HEK293 (cell line): ENCODE measurements at regions not wholly inside any gene's neighbourhood (a gene's known extent, or its start where the extent isn't known, plus 50 kb on each side); places are given as distances from the start of the nearest gene placed in this dataset.

Source experiments
- CTCF ChIA-PET: fragments of 350-600 bp; formaldehyde crosslinking; extraction: SDS; loops from one replicate; lab custom pipeline; 2021; ENCODE audit warnings: antibody characterized with exemption; lab: Yijun Ruan, JAX
- POLR2A ChIA-PET: fragments of 300-600 bp; formaldehyde crosslinking; extraction: SDS; loops from one replicate; lab custom pipeline; 2020; ENCODE audit warnings: antibody characterized with exemption, inconsistent platforms; lab: Yijun Ruan, JAX
- H3K27ac ChIP-seq: fragments of 200-500 bp; sonication (Bioruptor generic); 2 replicates; pipeline ENCODE4 v1.5.1; 2014; ENCODE audit warnings: low read depth, low read length, control low read depth, inconsistent platforms; ENCODE audit errors: extremely low read depth
- H3K36me3 ChIP-seq, 2 experiments: fragments of 200-500 bp in 1 of 2; sonication (Bioruptor generic) in 1 of 2; 1 replicate in 1 of 2; 2 replicates in 1 of 2; pipeline ENCODE4 v1.5.1; 2014 to 2017; ENCODE audit warnings: inconsistent platforms in 2 of 2, low read length in 2 of 2; ENCODE audit not compliant: control insufficient read depth in 2 of 2, insufficient read depth in 1 of 2
- H3K4me1 ChIP-seq: fragments of 200-500 bp; sonication (Bioruptor generic); 2 replicates; pipeline ENCODE4 v1.5.1; 2014; ENCODE audit warnings: mild to moderate bottlenecking, low read length, inconsistent platforms; ENCODE audit not compliant: control insufficient read depth, insufficient read depth
- H3K4me3 ChIP-seq: 2 replicates; pipeline ENCODE4 v1.5.1; 2011; ENCODE audit warnings: low read depth, mild to moderate bottlenecking, control low read depth, low read length, moderate library complexity
- H3K9me3 ChIP-seq: fragments of 200-500 bp; sonication (Bioruptor generic); 2 replicates; pipeline ENCODE4 v1.5.1; 2014; ENCODE audit warnings: low read depth, low read length, inconsistent platforms; ENCODE audit not compliant: control insufficient read depth, insufficient read depth
- BCL11A ChIP-seq: fragments of 450-650 bp; formaldehyde crosslinking; IDR thresholded peaks from 2 replicates; pipeline ENCODE4 v1.5.1; 2016; ENCODE audit warnings: low read depth, missing biosample characterization, missing genetic modification characterization
- INSM2 ChIP-seq: fragments of 450-650 bp; formaldehyde crosslinking; IDR thresholded peaks from 2 replicates; pipeline ENCODE4 v1.5.1; 2016; ENCODE audit warnings: missing biosample characterization, missing genetic modification characterization
- KLF10 ChIP-seq: fragments of 450-650 bp; IDR thresholded peaks from 2 replicates; pipeline ENCODE4 v1.5.1; 2018; ENCODE audit warnings: missing biosample characterization, mild to moderate bottlenecking, missing genetic modification characterization
- PRDM10 ChIP-seq: fragments of 450-650 bp; formaldehyde crosslinking; IDR thresholded peaks from 2 replicates; pipeline ENCODE4 v1.5.1; 2016; ENCODE audit warnings: missing biosample characterization, missing genetic modification characterization
- PRDM6 ChIP-seq: fragments of 450-650 bp; formaldehyde crosslinking; IDR thresholded peaks from 2 replicates; pipeline ENCODE4 v1.5.1; 2017; ENCODE audit warnings: missing biosample characterization, missing genetic modification characterization
- ZNF112 ChIP-seq: fragments of 450-650 bp; formaldehyde crosslinking; IDR thresholded peaks from 2 replicates; pipeline ENCODE4 v1.5.0; 2017; ENCODE audit warnings: missing biosample characterization, missing genetic modification characterization
- ZNF132 ChIP-seq: fragments of 450-650 bp; formaldehyde crosslinking; IDR thresholded peaks from 2 replicates; pipeline ENCODE4 v1.5.1; 2017; ENCODE audit warnings: missing biosample characterization, missing genetic modification characterization, borderline replicate concordance
- ZNF184 ChIP-seq: fragments of 450-650 bp; IDR thresholded peaks from 2 replicates; pipeline ENCODE4 v1.5.1; 2018; ENCODE audit warnings: missing biosample characterization, mild to moderate bottlenecking, missing genetic modification characterization
- ZNF223 ChIP-seq: fragments of 450-650 bp; formaldehyde crosslinking; IDR thresholded peaks from 2 replicates; pipeline ENCODE4 v1.5.1; 2016; ENCODE audit warnings: missing biosample characterization, missing genetic modification characterization
- ZNF239 ChIP-seq: fragments of 450-650 bp; formaldehyde crosslinking; IDR thresholded peaks from 2 replicates; pipeline ENCODE4 v1.5.1; 2016; ENCODE audit warnings: missing biosample characterization, missing genetic modification characterization
- ZNF324 ChIP-seq: fragments of 450-650 bp; formaldehyde crosslinking; IDR thresholded peaks from 2 replicates; pipeline ENCODE4 v1.5.1; 2016; ENCODE audit warnings: missing biosample characterization, missing genetic modification characterization
- ZNF341 ChIP-seq: fragments of 450-650 bp; formaldehyde crosslinking; IDR thresholded peaks from 2 replicates; pipeline ENCODE4; 2016; ENCODE audit warnings: low read depth, missing biosample characterization, missing genetic modification characterization
- ZNF416 ChIP-seq: fragments of 450-650 bp; formaldehyde crosslinking; IDR thresholded peaks from 2 replicates; pipeline ENCODE4 v1.5.1; 2016; ENCODE audit warnings: missing biosample characterization, missing genetic modification characterization
- ZNF423 ChIP-seq: fragments of 450-650 bp; formaldehyde crosslinking; IDR thresholded peaks from 2 replicates; pipeline ENCODE4 v1.5.1; 2016; ENCODE audit warnings: missing biosample characterization, missing genetic modification characterization
- ZNF529 ChIP-seq: fragments of 450-650 bp; formaldehyde crosslinking; IDR thresholded peaks from 2 replicates; pipeline ENCODE4 v1.5.1; 2017; ENCODE audit warnings: missing genetic modification characterization, missing biosample characterization; ENCODE audit not compliant: insufficient replicate concordance
- ZNF544 ChIP-seq: fragments of 450-650 bp; formaldehyde crosslinking; IDR thresholded peaks from 2 replicates; pipeline ENCODE4 v1.5.0; 2017; ENCODE audit warnings: missing biosample characterization, missing genetic modification characterization
- ZNF555 ChIP-seq: fragments of 450-650 bp; formaldehyde crosslinking; conservative IDR thresholded peaks from 2 replicates; pipeline ENCODE4 v1.5.1; 2017; ENCODE audit warnings: missing biosample characterization, mild to moderate bottlenecking, missing genetic modification characterization, inconsistent platforms
- ZNF560 ChIP-seq: fragments of 450-650 bp; formaldehyde crosslinking; IDR thresholded peaks from 2 replicates; pipeline ENCODE4 v1.5.1; 2017; ENCODE audit warnings: missing biosample characterization, missing genetic modification characterization, borderline replicate concordance
- ZNF571 ChIP-seq: fragments of 450-650 bp; formaldehyde crosslinking; IDR thresholded peaks from 2 replicates; pipeline ENCODE4 v1.5.0; 2017; ENCODE audit warnings: missing biosample characterization, missing genetic modification characterization
- ZNF701 ChIP-seq: fragments of 450-650 bp; formaldehyde crosslinking; IDR thresholded peaks from 2 replicates; pipeline ENCODE4 v1.5.1; 2016; ENCODE audit warnings: missing biosample characterization, missing genetic modification characterization
- ZXDB ChIP-seq: fragments of 450-650 bp; formaldehyde crosslinking; IDR thresholded peaks from 2 replicates; pipeline ENCODE4 v1.5.1; 2016; ENCODE audit warnings: missing biosample characterization, missing genetic modification characterization
- TF ChIP-seq, protein P1 (sequence below): fragments of 450-650 bp; formaldehyde crosslinking; IDR thresholded peaks from 2 replicates; pipeline ENCODE4 v1.5.1; 2016; ENCODE audit warnings: missing biosample characterization, missing genetic modification characterization

- TF ChIP-seq, protein P1, sequence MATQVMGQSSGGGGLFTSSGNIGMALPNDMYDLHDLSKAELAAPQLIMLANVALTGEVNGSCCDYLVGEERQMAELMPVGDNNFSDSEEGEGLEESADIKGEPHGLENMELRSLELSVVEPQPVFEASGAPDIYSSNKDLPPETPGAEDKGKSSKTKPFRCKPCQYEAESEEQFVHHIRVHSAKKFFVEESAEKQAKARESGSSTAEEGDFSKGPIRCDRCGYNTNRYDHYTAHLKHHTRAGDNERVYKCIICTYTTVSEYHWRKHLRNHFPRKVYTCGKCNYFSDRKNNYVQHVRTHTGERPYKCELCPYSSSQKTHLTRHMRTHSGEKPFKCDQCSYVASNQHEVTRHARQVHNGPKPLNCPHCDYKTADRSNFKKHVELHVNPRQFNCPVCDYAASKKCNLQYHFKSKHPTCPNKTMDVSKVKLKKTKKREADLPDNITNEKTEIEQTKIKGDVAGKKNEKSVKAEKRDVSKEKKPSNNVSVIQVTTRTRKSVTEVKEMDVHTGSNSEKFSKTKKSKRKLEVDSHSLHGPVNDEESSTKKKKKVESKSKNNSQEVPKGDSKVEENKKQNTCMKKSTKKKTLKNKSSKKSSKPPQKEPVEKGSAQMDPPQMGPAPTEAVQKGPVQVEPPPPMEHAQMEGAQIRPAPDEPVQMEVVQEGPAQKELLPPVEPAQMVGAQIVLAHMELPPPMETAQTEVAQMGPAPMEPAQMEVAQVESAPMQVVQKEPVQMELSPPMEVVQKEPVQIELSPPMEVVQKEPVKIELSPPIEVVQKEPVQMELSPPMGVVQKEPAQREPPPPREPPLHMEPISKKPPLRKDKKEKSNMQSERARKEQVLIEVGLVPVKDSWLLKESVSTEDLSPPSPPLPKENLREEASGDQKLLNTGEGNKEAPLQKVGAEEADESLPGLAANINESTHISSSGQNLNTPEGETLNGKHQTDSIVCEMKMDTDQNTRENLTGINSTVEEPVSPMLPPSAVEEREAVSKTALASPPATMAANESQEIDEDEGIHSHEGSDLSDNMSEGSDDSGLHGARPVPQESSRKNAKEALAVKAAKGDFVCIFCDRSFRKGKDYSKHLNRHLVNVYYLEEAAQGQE (tag by site-specific recombination), result no peak
- TF ChIP-seq PRDM6, result no peak
Observed at GRCh38 chr2:223108351-223109050, 56.5 kb downstream of the KCNE4 start (continued).

DNA sequence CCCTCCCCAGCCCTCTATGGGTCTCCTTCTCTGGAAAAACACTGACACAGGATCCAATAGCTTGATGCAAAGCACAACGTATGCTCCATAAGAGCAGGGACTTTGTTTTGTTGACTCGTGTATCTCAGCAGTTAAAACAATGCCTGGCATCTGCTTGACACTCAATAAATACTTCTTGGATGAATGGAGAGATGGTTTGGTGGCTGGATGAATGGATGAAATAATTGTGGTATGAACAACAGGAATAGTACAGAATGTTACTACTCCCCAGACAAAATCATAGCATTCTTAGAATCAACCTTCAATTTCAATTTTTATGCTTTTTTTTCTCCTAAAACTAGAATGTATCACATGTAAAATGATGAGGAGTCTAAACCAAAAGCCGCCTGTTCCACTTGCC, 57.4 kb downstream of the KCNE4 start:
- Histone ChIP-seq H3K36me3 (no peaks in the 10 kb centered on the region), H3K4me3 (no peak overlapping the region), H3K27ac (no peak overlapping the region), H3K9me3 (no peaks in the 10 kb centered on the region), H3K4me1 (no peaks in the 10 kb centered on the region)
- ChIA-PET CTCF (interaction anchor here (0.6 to 2.5 kb wide), 2 partner anchors 8 to 137 kb away, joined by 4 to 9 read pairs; no protein-coding TSS in a partner anchor), POLR2A (no interaction called here)
- TF ChIP-seq ZNF416 (tag by site-specific recombination), result no peak
- no peak for TF ChIP-seq INSM2 (tag by site-specific recombination)
- TF ChIP-seq PRDM10 (tag by site-specific recombination), result no peak
- TF ChIP-seq BCL11A (tag by site-specific recombination), result no peak

- Histone ChIP-seq H3K9me3 (no peaks in the 10 kb centered on the region), H3K27ac (no peak overlapping the region), H3K36me3 (no peaks in the 10 kb centered on the region), H3K4me3 (no peak overlapping the region), H3K4me1 (no peaks in the 10 kb centered on the region)
- CTCF ChIA-PET, result interaction anchor here (1.1 kb wide), 2 partner anchors 12 to 141 kb away, joined by 3 read pairs; no protein-coding TSS in a partner anchor
- POLR2A ChIA-PET, result no interaction called here
- TF ChIP-seq ZNF571 (tag by site-specific recombination) (no peak), ZNF132 (no peak), ZNF529 (tag by site-specific recombination) (no peak), ZNF324 (tag by site-specific recombination) (no peak), ZNF560 (no peak), ZNF184 (tag by site-specific recombination) (no peak), ZNF112 (tag by site-specific recombination) (no peak), ZNF239 (tag by site-specific recombination) (no peak), ZNF544 (no peak), ZNF341 (no peak), ZXDB (no peak), ZNF223 (tag by site-specific recombination) (no peak), ZNF555 (tag by site-specific recombination) (no peak), ZNF701 (tag by site-specific recombination) (no peak), KLF10 (tag by site-specific recombination) (no peak), ZNF423 (tag by site-specific recombination) (no peak)
Observed at GRCh38 chr2:223113161-223113560, 61.2 kb downstream of the KCNE4 start.
